Iris pigment epithelial cell (primary cell): ENCODE measurements at regions not wholly inside any gene's neighbourhood (a gene's known extent, or its start where the extent isn't known, plus 50 kb on each side); places are given as distances from the start of the nearest gene placed in this dataset.
"Not testable (repeated sequence)": the region's sequence is repeated elsewhere in the genome, so short reads cannot be mapped to it uniquely, and the experiment has no call there.

Source experiments
- DNase-seq: peaks from one replicate; pipeline ENCODE4 v3.0.0-alpha.2; 2011; ENCODE audit warnings: low read depth

GRCh38 chr2:236827997-236828396 lies 257.7 kb upstream of the COPS8 start:
- no peak for DNase-seq

DNA sequence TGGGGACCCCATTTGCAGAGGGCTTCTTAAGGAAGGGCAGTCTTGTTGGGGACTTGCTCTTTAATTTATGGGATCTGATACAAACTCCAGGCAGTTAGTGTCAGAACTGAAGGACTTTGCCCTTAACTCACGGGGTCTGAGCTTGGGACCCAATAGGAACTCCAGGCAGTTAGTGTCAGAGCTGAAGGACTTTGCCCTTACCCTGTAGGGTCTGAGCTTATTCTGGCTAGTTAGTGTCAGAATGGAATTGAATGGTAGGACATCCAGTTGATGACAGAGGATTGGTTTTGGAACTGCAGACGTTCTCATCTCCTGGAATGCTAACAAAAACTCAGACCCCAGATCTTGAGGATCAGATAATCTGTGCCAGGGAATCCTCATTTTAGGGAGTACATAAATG lies 256.9 kb upstream of the COPS8 start:
- DNase-seq: no peak

DNA sequence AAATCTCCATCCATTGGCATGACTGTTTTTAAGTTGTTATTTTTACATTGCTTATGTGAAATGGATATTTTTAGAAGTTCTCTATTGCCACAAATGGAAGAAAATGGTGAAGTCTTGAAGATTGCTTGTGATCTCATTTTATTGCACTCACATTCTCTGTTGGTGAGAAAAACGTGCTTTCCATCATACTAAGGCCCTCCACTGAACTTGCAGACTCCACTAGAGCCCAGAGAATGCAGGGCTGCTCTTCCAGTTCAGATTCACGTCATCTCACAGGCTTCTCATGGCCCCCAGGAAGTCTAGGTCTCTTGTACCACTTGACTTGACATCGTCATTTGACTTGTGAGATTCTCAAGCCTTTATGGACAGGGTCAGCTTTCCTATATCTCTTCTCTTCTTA lies 254.8 kb upstream of the COPS8 start:
- DNase-seq: no peak

DNA sequence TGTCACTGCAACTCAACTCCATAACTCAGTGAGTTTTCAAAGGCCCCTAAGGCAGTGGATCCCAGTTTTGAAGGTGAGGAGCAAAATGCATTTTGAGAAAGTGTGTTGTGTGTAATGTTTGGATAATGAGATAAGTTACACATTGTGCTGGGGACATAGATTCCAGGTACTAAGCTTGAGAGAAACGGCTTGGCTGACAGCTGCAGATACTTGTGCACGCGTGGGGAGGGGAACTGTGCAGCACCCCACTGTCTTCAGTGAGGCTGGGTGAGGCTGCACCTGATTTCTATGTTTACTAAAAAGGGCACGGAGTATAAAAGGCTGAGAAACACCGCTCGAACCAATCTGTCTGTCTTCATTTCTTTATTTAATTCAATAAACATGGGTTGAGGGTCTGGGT lies 254.0 kb upstream of the COPS8 start:
- DNase-seq: no peak

GRCh38 chr2:236833501-236834073 lies 252.1 kb upstream of the COPS8 start:
- peak; percentile 26 for DNase-seq

DNA sequence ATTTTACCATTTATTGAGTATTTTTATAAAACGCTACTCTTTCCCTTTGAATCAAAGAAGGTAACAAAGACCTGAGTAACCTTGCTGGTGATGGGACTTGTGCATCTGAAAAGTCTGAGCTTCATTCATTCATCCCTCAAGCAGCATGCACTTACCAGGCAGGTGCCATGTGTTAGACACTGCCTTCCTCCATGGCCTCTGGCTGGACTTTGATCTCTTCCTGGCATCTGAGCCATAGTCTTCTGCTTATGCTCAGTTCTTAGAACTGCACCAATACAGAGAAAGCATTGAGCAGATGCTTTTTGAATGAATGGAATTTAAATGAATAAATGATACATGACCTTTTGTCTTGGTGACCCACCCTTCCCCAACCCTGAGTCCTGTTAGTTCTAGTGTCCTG lies 251.4 kb upstream of the COPS8 start:
- no peak for DNase-seq

- no peak for DNase-seq
Observed at GRCh38 chr2:236835307-236836024, 250.2 kb upstream of the COPS8 start.

GRCh38 chr2:236836028-236836427 lies 249.7 kb upstream of the COPS8 start:
- not testable (repeated sequence) for DNase-seq

DNA sequence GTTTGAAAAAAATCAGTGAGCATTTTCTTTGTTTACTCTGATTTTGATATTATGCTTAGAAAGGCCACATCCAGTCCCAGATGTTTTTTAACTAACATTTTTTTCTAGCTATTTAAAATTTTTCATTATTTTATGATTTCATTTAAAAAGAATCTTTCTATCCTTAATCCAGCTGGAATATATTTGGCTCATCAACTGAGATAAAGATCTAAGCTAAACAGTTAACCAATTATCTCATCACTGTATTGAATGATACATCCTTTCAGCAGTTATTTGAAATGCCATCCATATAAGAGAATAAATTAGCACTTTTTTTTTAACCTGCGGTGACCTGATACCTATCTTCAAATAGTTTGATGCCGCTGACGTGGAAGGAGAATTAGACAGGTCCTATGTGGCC lies 245.5 kb upstream of the COPS8 start:
- DNase-seq: no peak

DNA sequence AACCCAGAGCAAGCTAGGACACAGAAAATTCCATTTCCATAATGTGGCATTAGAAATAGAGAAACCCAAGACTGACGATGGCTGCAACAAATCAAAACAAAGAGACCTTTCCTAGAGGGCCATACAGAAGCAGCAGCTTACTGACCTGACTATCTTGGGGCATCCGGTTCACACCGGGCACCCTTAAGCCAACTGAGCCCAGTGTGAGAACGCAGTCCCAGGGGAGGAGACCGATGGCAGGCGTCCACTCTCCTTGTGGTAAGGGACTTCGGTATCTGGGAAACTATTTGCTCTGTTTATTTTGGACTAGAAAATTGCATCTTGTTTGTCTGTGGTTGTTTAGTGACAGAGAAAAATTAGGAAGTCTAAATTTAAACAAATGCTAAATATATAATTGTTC lies 244.8 kb upstream of the COPS8 start:
- DNase-seq: no peak

DNA sequence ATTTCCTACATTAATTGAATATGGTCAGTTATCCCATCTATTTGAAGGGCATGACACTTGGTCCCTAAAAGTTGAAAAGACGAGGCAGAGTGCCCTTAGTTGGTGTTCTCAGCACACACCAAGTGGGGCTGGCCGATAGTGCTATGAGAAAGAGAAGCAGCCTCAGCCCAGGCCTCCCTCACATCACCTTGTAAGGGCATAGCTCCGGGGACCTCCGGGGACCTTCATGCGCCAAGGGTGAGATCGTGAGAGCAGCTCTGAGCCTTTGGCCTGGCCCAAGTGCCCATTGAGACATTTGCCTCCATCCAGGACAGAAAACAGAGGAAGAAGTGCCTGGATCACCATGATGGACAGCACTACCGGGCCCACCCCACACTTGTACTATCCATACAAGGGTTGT lies 244.3 kb upstream of the COPS8 start:
- no peak for DNase-seq

- no peak for DNase-seq
Observed at GRCh38 chr2:236843161-236843968, 242.3 kb upstream of the COPS8 start.

- no peak for DNase-seq
Observed at GRCh38 chr2:236844711-236845110, 241.0 kb upstream of the COPS8 start.

DNA sequence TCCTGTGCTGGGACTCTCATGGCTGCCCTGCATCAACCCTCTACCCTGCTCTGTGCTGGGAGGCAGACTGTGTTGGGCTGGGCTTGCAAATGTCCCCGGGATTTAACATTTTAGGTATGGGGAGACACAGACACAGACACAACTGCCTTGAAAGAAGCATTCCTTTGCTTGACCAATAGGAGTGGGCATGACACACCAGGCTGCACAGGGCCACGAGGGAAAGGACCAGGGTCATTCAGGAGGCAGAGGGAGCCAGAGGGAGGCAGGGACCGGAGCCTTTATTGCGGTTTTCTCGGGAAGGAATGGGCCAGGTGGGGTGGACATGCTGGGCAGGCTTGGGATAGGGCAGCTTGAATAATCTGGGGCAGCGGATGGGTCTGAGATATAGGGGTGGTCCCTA lies 238.7 kb upstream of the COPS8 start:
- no peak for DNase-seq

GRCh38 chr2:236847538-236848263 lies 238.0 kb upstream of the COPS8 start:
- no peak for DNase-seq

GRCh38 chr2:236848501-236848900 lies 237.2 kb upstream of the COPS8 start:
- no peak for DNase-seq

GRCh38 chr2:236849508-236849907 lies 236.2 kb upstream of the COPS8 start:
- DNase-seq: no peak

DNA sequence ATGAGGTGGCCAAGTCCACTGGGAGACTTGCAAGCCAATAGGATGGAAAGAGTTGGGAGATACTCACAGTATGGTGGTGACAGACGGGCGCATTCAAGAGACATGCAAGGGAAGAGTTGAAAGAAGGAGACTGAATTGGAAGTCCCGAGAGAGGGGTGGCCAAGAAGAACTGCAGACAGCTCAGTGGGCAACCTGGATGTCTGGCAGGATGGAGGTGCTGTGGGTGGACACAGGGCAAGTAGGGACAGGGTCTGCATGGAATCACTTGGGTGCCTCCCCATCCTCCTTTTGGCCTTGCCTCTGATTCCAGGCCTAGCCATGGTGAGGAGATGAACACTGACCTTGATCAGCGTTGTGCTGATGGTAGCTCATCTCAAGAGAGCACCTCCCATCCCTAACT lies 235.7 kb upstream of the COPS8 start:
- no peak for DNase-seq

DNA sequence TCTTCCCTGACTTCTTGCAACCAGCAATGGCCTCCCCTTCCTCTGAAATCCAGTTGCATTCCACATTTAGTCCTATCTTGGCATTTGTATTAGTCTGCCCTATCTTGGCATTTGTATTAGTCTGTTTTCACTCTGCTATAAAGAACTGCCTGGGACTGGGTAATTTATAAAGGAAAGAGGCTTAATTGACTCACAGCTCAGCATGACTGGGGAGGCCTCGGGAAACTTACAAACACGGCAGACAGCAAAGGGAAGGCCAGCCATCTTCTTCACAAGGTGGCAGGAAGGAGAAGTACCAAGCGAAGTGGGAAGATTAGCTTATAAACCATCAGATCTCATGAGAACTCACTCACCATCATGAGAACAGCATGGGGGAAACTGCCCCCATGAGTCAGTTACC lies 234.5 kb upstream of the COPS8 start:
- no peak for DNase-seq

DNA sequence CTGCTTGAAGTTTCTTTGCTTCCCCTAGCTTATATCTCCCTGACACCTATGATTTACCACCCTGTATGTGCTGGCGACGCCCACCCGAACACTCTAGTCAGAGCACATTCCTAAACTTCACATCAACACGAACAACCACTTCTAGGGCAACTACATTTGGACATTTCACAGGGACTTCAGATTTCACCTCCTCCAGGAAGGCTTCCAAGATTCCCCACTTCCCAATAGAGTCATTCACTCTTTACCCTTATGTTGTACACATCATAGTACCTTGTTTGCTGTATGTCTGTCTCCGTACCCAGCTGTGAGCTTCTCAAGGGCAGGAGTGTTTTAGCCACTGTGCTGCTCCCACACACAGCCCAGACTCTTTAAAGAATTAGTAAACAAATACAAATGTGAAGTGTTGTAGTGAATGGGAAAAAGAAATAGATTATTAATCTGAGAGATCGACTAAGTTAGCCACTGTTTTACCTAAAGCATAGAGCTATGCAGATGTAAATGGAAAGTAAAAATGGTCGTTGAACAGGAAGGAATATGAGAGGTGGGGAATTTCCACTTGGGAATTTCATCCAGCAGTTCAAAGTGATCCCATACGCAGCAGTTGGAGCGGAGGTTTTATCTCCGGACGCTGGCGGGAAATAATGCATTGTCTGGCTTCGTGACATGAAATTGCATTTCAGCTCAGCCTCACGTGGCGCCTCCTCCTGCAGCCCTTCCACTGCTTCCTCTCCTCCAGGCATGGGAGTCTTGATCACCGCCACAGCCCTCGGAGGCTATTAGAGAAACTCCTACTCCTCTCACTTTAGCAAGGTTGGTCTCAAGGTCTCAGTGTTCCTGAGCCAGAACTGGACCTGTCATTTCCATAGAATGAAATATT lies 233.4 kb upstream of the COPS8 start:
- no peak for DNase-seq

GRCh38 chr2:236852977-236853374 lies 232.7 kb upstream of the COPS8 start:
- DNase-seq: no peak

- DNase-seq: no peak
Observed at GRCh38 chr2:236853585-236854051, 232.1 kb upstream of the COPS8 start.
